ENCODE measurements at regions not wholly inside any gene's neighbourhood (a gene's known extent, or its start where the extent isn't known, plus 50 kb on each side); places are given as distances from the start of the nearest gene placed in this dataset.

- DNase-seq (ENCODE audit: low read depth) = no peak
- no peak overlapping the region for H3K4me3 ChIP-seq (ENCODE audit: low read depth, low read length)
- TF ChIP-seq CTCF (IDR thresholded peaks at IDR 0.05; ENCODE audit: control insufficient read depth, extremely low read depth, insufficient read depth) = no peak
These were observed 50.3 kb downstream of the PLXNA1 start for GRCh38 chr3:127033171-127033570.

- TF ChIP-seq CTCF (IDR thresholded peaks at IDR 0.05; ENCODE audit: control insufficient read depth, extremely low read depth, insufficient read depth) = no peak
- no peak overlapping the region for H3K4me3 ChIP-seq (ENCODE audit: low read depth, low read length)
- DNase-seq (ENCODE audit: low read depth) = no peak
These were observed 50.9 kb downstream of the PLXNA1 start for GRCh38 chr3:127033786-127034185.

- H3K4me3 ChIP-seq (ENCODE audit: low read depth, low read length) = no peak overlapping the region
- no peak for DNase-seq (ENCODE audit: low read depth)
- TF ChIP-seq CTCF (IDR thresholded peaks at IDR 0.05; ENCODE audit: control insufficient read depth, extremely low read depth, insufficient read depth) = no peak
These were observed 51.5 kb downstream of the PLXNA1 start for GRCh38 chr3:127034195-127034989.

DNA sequence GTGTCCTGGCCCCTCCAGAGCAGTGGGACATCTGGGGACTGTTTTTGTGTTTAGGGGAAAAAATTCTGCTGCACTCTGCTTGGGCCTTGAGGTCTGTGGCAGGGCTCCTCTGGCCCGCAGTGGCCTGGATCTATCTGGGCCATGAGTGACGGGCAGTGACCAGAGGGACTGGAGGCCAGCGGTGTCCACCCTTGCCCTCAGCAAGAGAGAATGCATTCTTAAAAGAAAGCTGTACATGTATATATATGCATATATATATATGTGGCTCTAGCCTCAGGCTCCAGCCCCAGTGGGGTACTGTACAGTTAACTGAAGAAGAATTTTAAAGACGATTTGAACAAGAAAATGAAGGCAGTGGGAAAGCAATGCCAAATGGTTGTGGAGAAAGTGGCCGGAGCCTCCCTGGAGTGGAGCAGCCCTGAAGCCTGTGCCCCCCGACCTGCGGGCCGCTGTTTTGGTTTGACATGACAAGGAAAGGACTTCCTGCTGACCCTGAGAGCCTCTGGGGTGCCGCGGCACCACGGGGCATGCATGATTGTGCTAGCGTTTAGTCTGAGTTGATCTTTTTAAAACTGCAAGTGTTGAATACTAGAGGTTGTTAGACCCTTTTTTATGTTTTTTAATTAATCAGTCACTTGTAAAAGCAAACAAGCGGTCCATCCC, 52.2 kb downstream of the PLXNA1 start:
- no peak overlapping the region for H3K4me3 ChIP-seq (ENCODE audit: low read depth, low read length)
- no peak for TF ChIP-seq CTCF (IDR thresholded peaks at IDR 0.05; ENCODE audit: control insufficient read depth, extremely low read depth, insufficient read depth)
- DNase-seq (ENCODE audit: low read depth) = no peak

DNA sequence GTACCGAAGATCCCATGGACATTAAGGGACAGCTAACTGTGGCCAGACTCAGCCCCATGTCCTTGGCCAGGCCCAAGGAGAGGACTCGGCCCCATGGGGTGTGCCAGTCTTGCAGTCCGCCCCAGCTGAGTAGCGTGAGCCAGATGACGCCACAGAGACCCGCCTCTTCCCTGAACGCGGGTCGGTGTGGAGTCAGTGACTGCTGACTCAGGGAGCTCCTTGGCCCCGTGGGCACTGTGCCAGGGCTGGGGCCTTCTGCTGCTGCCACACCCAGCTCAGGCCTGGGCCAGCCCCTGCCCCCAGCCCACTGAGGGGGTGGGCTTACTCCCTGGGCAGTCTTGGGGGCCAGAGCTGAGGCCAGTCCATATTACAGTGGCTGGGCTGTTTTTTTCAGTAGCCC, 52.8 kb downstream of the PLXNA1 start:
- TF ChIP-seq CTCF (IDR thresholded peaks at IDR 0.05; ENCODE audit: control insufficient read depth, extremely low read depth, insufficient read depth) = no peak
- no peak overlapping the region for H3K4me3 ChIP-seq (ENCODE audit: low read depth, low read length)
- no peak for DNase-seq (ENCODE audit: low read depth)

DNA sequence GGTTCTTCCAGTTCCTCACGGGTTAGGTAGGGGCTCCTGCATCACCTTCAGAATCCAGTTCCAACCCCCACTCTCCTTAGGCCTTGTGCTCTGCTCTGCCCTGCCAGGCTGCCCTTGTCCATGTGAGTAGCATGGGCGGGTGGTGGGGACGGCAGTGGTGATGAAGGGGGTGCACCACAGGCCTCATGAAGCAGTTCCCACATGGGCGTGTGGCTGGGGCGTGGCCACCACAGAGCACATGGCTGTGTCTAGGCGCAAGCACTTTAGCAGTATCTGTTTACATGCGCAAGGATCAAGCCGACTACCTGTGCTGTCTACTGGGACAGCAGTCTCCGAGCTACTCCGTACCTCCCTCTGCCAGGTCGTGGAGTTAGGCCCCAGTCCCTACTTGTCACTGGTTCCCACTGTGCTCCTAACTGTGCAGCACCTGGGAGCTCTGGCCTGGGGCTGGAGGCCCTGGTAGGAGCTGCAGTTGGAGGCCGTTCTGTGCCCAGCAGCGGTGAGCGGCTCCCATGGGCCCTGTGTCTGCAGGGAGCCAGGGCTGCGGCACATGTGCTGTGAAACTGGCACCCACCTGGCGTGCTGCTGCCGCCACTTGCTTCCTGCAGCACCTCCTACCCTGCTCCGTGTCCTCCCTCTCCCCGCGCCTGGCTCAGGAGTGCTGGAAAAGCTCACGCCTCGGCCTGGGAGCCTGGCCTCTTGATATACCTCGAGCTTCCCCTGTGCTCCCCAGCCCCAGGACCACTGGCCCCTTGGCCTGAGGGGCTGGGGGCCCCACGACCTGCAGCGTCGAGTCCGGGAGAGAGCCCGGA, 53.5 kb downstream of the PLXNA1 start:
- no peak for DNase-seq (ENCODE audit: low read depth)
- TF ChIP-seq CTCF (IDR thresholded peaks at IDR 0.05; ENCODE audit: control insufficient read depth, extremely low read depth, insufficient read depth) = no peak
- H3K4me3 ChIP-seq (ENCODE audit: low read depth, low read length) = no peak overlapping the region
